ENCODE measurements at regions not wholly inside any gene's neighbourhood (a gene's known extent, or its start where the extent isn't known, plus 50 kb on each side); places are given as distances from the start of the nearest gene placed in this dataset.
"Not testable (repeated sequence)": the region's sequence is repeated elsewhere in the genome, so short reads cannot be mapped to it uniquely, and the experiment has no call there.

DNA sequence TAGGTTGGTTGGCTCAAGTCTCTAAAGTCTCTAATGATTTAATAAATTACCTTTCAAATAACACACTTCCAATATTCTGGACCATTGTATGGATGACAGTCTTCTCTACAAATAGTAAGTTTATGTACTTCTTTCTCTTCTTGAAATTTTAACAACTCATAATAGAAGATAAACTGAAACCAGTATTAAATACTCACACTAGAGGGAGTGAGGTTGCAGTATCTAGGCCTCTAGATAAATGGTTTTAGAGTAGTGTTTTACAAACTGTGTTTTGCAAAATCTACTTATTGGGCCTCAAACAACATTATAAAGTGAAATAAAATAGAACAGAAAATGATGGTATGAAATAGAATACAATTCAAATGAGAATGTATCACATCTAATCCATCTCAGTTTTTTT lies 479.9 kb upstream of the BRINP3 start:
- no peak for FAIRE-seq
- DNase-seq (ENCODE audit: low spot score): no peak

DNA sequence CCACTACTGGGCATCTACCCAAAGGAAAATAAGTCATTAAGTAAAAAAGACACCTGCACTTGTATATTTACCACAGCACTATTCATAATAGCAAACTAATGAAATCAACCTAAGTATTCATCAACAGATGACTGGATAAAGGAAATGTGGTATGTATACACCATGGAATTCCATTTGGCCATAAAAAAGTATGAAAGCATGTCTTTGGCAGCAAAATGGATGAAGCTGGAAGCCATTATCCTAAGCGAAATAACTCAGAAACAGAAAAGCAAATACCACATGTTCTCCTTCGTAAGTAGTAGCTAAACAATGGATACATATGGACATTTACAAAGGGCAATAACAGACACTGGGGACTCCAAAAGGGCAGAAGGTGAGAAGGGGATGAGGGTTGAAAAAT lies 485.7 kb upstream of the BRINP3 start:
- DNase-seq (ENCODE audit: low spot score) (no peak), FAIRE-seq (no peak)

DNA sequence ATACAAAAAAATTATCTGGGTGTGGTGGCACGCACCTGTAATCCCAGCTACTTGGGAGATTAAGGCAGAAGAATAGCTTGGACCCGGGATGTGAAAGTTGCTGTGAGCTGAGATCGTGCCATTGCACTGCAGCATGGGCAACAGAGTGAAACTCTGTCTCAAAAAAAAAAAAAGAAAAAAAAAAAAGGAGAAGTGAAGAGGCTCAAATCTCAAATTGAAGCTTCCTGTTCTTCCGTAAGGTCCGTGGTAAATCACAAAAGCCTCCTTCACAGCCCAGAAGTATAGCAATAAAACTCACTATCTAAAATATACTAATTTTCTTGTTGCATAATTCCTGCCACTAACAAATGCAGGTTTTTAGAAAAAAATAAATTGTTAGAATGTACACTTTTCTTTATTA lies 498.2 kb upstream of the BRINP3 start:
- DNase-seq (ENCODE audit: low spot score) (no peak), FAIRE-seq (no peak)

DNA sequence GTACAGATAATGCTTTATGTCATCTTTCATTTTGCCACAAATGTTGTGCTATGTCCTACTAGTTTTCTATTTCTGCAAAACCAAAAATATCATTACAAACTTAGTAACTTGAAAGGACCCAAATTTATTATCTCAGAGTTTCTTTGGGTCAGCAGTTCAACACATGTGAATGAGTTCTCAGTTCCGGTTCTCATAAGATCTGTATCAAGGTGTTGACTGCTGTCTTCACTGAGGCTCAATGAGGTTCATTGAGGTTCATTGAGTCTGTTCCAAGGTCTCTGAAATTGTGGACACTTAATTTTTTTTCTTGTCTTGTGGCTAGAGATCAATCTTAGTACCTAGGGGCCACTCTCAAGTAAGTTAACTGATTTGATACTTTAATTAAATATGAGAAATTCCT lies 525.1 kb upstream of the BRINP3 start:
- FAIRE-seq (no peak), DNase-seq (ENCODE audit: low spot score) (no peak)

DNA sequence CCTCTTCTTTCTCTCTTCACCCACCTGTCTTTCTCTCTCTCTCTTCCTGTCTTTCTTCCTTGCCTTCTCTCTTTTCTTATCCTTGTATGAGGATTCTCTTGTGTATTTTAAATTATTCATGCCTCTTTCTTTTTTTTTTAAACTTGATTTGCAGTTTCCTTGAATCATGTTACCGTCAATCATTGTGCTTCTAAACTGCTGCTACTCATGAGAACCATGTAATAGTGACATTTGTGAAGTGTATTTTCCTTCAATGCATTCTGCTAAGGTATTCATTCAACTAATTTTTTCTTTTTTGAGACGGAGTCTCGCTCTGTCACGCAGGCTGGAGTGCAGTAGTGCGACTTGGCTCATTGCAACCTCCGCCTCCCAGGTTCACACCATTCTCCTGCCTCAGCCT lies 539.1 kb upstream of the BRINP3 start:
- no peak for DNase-seq (ENCODE audit: low spot score)
- no peak for FAIRE-seq

DNA sequence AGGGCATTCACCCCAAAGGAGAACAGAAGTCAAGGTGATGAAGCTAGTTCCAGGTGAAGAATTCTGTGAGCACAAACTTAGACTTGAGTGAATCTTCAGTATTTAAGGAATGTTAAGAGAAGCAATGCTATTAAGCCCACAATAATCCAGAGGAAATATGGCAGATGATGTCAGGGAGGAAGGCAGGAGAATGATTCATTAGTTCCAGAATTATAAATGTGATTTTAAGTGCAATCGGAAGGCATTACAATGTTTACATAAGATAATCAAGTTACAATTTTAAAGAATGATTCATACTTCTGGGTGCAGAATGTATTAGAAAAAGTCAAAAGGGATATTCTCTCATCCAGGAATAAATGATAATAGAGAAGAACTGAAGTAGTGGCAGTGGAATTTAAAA lies 545.2 kb upstream of the BRINP3 start:
- FAIRE-seq (no peak), DNase-seq (ENCODE audit: low spot score) (peak; percentile 12)

DNA sequence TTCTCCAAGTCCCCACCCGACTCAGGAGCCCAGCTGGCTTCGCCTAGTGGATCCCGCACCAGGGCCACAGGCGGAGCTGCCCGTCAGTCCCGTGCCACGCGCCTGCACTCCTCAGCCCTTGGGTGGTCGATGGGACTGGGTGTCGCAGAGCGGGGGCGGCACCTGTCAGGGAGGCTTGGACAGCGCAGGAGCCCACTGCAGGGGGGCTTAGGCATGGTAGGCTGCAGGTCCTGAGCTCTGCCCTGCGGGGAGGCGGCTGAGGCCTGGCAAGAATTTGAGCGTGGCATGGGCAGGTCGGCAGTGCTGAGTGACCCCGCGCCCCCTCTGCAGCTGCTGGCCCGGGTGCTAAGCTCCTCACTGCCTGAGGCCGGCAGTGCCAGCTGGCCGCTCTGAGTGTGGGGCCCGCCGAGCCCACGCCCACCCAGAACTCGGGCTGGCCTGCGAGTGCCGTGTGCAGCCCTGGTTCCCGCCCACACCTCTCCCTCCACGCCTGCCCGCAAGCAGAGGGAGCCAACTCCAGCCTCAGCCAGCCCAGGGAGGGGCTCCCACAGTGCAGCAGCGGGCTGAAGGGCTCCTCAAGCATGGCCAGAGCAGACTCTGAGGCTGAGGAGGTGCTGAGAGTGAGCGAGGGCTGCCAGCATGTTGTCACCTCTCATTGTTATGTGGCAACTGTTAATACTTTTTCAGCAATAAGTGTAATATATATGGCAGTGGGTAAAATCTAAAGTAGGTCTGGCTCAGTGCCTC lies 548.4 kb upstream of the BRINP3 start:
- FAIRE-seq (no peak), DNase-seq (ENCODE audit: low spot score) (no peak)

DNA sequence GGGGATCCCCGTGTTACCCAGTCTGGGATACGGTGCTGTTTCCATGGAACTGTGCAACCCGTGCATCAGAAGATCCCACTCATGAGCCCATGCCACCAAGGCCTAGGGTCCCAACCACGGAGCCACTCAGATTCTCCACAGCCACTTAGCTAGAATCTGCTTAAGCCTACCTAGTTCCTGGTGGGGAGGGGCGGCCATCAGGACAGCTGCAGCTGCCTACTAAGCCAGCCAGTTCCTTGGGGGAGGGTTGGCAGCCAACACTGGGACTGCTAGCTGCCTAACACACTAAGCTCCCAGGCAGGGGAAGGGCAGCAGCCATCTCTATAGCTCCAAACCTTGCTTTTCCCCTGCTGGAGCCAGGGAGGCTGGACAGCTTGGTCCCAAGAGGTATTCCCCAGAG lies 549.2 kb upstream of the BRINP3 start:
- DNase-seq (ENCODE audit: low spot score) (no peak), FAIRE-seq (no peak)

DNA sequence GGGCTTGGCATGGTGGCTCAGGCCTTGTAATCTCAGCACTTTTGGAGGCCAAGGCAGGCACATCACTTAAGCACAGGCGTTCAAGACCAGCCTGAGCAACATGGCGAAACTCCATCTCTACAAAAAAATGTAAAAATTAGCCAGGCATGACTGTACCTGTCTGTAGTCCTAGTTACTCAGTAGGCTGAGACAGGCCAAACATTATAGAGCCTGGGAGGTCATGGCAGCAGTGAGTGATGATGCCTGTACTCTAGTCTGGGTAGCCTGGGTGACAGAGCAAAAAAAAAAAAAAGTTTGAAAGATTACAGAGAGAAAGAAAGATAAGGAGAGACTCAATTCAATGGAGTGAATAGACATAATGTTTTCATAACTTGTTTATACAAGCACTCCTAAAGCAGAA lies 556.5 kb upstream of the BRINP3 start:
- DNase-seq (ENCODE audit: low spot score): no peak
- no peak for FAIRE-seq

DNA sequence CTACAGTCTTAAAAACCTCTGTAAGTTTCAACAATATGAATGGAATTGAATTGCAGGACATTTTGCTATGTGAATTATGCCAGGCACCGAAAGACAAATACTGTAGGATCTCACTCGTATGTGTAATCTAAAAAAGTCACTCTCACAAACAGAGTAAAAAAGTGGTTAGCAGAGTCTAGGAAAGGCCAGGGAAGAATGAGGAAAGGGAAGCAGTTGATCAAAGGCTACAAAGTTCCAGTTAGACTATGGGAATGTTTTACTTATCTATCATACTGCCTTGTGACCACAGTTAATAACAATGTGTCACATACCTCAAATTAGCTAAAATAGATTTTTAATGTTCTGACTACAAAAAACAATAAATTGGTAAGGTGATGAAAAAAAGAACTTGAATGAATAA lies 565.4 kb upstream of the BRINP3 start:
- FAIRE-seq: no peak
- no peak for DNase-seq (ENCODE audit: low spot score)

DNA sequence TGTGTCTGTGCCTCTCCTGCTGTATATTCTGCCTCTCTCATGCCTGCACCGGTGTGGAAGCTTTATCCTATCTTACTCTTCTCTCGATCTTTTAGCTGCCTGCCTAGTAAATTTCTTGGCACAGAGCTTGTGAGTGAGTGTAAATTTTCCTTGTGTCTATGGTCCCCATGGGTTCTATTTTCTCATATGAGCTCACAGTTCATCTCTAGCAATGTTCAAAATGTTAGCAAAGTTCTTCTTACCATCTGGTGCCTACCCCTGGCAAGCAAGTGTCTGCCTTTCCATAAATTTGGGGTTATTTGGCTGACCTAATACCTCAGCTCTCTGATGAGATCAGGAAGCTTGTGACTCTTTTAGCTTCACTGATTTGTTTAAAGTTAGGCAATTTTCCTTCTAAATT lies 572.1 kb upstream of the BRINP3 start:
- FAIRE-seq (no peak), DNase-seq (ENCODE audit: low spot score) (no peak)

DNA sequence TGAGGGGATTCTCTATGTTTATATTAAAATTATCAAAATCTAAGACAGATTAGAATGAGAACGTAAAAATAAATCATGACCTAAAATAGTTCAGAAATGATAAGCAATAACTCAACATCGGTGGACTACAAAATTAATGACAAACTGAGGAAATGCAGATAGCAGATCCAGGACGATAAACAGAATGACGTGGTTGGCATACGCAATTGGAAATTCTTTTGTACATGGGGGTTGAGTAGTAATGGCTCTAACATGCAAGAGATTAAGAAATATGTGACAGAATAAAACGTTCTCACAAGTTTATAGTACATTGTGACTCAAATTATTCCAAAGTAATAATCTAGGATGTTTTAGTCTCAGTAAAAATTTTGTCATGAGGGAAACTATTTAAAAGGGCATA lies 575.2 kb upstream of the BRINP3 start:
- FAIRE-seq: no peak

DNA sequence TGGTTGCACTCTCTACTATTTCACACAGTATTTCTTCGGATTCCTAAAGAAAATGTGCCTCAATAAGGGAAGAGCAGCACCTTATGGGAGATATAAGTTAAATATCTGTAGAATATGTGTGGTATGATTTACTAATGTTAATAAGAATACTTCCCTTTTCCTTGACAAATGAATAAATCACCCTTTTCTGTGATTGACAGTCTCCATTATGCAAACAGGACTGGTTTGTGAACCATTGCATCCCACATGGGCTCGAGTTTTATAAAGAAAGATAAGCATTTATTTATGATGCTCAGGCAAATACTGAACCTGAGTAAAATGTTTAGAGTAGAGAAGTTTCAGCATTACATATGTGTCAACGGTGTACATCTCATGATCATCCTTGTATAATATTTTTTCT lies 587.7 kb upstream of the BRINP3 start:
- no peak for FAIRE-seq

More for the DNA sequence above, 575.2 kb upstream of the BRINP3 start:
- DNase-seq (ENCODE audit: low spot score): no peak

DNA sequence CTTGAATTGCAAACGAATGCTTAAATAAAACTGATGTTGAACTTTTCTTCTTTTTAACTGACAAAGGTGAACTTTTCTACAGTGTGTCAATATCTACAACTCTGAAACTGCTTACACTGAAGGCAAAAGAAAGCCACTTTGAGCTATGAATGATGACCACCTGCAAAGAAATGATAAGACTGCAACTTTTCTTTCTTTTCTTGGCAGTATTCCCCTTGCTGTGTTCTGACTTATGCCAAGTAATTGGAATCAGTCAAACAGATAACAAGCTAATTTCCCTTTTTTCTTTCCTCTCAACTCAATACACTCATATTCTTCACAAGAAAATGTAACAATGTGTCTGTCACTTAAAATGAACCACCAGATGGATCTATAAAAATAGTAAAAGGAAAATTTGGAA lies 588.1 kb upstream of the BRINP3 start:
- FAIRE-seq: no peak
- DNase-seq (ENCODE audit: low spot score): no peak

More for the DNA sequence above, 587.7 kb upstream of the BRINP3 start:
- DNase-seq (ENCODE audit: low spot score): no peak

DNA sequence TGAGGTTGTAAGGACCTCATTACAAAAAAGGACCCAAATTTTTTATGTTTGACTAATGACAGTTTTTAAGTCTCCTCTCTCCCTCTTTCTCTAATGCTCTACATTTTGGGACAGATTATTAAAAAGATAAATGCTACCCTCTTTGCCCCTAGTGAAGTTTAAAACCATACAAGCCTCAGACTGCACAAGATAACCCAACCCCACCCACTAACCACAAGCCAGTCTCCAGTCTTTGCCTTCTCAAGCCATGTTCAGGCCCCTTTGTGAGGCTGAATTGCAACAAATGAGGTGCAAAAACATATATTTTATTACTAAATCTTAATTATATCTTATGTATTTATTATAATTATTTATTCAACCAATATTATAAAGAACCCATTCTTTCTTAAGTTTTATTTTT lies 597.2 kb upstream of the BRINP3 start:
- DNase-seq (ENCODE audit: low spot score): no peak
- no peak for FAIRE-seq

DNA sequence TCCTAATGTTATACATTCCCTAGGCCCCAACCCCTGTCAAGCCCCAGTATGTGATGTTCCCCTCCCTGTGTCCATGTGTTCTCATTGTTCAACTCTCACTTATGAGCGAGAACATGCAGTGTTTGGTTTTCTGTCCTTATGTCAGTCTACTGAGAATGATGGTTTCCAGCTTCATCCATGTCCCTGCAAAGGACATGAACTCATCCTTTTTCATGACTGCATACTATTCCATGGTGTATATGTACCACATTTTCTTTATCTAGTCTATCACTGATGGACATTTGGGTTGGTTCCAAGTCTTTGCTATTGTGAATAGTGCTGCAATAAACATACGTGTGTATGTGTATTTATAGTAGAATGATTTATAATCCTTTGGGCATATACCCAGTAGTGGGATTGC lies 605.4 kb upstream of the BRINP3 start:
- not testable (repeated sequence) for DNase-seq (ENCODE audit: low spot score); FAIRE-seq

DNA sequence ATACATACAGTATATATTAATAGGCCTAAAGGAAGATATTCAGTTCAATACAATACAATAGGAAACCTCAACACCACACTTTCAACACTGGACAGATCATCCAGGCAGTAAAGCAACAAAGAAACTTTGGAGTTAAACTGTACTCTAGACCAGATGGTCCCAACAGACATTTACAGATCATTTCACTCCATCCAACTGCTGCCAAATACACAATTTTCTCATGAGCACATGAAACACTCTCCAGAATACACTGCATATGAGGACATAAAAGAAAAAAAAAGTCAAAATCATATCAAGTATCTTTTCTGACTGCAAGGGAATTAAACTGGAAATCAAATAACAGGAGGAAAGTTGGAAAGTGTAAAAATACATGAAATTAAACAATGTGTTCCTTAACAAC lies 607.5 kb upstream of the BRINP3 start:
- no peak for DNase-seq (ENCODE audit: low spot score)
- no peak for FAIRE-seq

DNA sequence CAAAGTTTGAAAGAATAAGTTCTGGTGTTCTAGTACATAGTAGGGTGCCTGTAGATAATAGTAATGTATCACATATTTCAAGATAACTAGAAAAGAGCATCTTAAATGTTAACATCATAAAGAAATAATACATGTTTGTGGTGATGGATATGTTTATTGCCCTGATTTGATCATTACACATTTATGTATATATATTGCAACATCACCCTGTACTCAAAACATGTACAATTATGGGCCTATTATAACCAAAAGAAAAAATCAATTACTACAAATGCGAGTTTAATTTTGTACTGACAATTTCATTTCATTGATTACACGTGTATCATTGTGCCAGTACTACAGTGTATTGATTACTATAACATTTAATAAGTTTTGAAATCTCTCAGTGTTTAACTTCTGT lies 609.2 kb upstream of the BRINP3 start:
- no peak for FAIRE-seq

DNA sequence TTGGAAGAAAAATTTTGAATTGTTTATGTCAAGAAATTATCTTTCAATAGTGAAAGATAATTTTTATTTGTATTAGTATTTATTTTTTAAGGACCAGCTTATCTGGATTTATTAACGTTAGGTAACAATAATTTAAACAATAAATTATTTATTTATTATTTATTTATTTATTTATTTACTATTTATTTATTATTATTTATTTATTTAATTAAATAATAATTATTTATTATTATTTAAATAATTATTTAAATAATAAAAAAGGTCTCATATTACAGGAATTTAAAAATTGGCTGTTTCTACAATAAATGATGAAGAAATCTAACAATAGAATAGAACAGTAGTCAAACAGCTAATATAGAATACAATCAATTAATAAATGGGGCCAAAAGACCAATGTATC lies 618.7 kb upstream of the BRINP3 start:
- no peak for FAIRE-seq

More for the DNA sequence above, 609.2 kb upstream of the BRINP3 start:
- no peak for DNase-seq (ENCODE audit: low spot score)

DNA sequence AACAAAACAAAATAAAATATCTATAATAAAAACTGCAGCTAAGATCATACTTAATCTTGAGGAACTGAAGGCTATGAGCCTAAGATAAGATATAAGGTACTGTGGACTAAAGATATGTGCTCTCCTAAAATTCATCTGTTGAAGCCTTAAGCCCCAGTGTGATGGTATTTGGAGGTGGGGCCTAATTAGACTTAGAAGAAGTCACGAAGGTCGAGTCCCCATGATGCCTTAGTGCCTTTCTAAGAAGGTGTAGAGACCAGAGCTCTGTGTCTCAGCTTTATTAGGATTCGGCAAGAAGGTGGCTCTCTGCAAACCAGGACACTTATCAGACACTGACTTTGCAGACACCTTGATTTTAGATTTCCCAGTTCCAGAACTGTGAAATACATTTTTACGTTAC lies 622.0 kb upstream of the BRINP3 start:
- DNase-seq (ENCODE audit: low spot score) (no peak), FAIRE-seq (no peak)

More for the DNA sequence above, 618.7 kb upstream of the BRINP3 start:
- DNase-seq (ENCODE audit: low spot score): no peak

DNA sequence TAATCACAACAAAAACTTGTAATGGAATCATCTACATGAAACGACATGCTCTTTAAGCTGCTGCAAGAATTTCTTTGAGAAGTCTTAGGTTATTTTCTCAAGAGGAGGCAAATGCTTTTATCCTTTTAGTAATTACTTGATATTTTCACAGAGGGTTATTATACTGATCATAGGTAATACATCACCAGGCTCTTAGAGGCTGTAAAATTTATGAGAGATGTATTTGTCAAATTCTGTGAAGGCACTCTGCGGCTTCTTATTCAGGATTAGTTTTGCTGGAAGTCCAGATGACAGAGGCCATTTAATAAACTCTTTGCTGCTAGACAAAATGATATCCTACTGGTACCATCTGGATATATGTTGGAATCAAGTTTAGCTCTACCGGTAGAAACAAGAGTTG lies 624.3 kb upstream of the BRINP3 start:
- FAIRE-seq: no peak
- DNase-seq (ENCODE audit: low spot score): no peak

DNA sequence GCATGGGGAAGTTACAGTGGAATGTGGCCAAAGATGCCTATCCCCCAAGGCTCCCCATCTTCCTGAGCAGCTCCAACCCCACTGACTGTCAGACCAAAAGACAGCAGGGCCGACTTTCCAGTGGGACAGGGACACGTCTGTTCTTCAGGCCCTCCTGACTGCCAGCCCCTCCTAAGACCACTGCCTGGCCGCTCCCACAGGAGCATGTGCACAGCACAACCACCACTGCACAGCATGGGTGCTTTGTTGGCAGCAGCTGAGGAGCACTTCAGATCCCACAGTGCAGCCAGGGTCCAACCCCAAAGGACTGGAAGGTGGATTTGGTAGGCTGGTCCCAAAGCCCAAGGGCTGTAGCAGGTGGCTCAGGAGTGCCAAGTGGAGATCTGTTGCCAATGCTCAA lies 648.3 kb upstream of the BRINP3 start:
- FAIRE-seq (no peak), DNase-seq (ENCODE audit: low spot score) (no peak)

DNA sequence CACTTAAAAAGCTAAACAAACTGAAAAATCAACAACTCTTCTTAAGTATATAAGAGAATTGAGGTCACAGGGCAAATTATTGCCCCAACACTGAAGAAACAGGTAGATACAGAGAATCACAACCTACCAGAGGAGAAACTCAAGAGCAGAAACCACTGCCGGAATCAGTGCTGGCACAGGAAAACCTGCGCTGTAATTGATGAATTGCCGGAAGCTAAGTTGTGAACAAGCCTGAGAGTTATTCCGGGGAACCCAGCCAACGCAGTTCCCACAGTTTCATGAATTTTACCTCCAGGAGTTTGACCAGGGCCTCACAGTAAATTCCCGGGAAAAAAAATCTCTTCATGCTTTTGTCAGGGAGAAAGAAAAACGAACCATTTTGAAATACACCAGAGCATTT lies 657.1 kb upstream of the BRINP3 start:
- FAIRE-seq (no peak), DNase-seq (ENCODE audit: low spot score) (no peak)

DNA sequence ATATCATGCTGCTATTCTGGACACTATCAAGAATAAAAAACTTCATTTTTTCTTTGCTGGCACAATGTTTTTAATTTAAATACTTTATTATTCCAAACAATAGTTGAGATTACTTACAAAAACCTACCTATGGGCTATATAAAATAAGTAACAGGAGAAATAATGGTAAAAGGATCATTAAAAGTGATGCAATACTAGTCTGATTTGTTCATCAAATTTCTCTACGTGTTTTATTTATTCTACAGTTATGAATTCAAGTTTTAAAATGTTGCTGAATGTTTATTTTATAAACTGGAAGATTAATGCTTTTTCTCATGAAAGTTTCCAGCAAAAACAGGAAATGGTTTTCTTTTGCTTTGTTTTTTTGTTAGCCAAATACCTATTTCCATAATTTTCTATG lies 662.4 kb upstream of the BRINP3 start:
- no peak for FAIRE-seq
- no peak for DNase-seq (ENCODE audit: low spot score)
